ENCODE measurements at regions not wholly inside any gene's neighbourhood (a gene's known extent, or its start where the extent isn't known, plus 50 kb on each side); places are given as distances from the start of the nearest gene placed in this dataset.

GRCh38 chr2:59033661-59034060, 792.5 kb upstream of the FANCL start:
- Histone ChIP-seq H3K9me3 (ENCODE audit: control insufficient read depth in 2 of 2, insufficient read depth in 1 of 2, low read depth in 1 of 2, low read length in 1 of 2) (no peaks in the 10 kb centered on the region), H3K4me1 (ENCODE audit: control insufficient read depth in 2 of 2, insufficient read depth in 2 of 2, low read length in 1 of 2) (no peaks in the 10 kb centered on the region), H3K27ac (ENCODE audit: low read depth in 2 of 2, low read length in 1 of 2) (no peak overlapping the region), H3K36me3 (ENCODE audit: control insufficient read depth in 2 of 2, insufficient read depth in 2 of 2, low read length in 1 of 2) (no peaks in the 10 kb centered on the region), H3K4me3 (ENCODE audit: low read depth in 1 of 2, low read length in 2 of 2) (no peak overlapping the region), H3K27me3 (ENCODE audit: control insufficient read depth in 1 of 2, insufficient read depth in 2 of 2, low read length in 2 of 2) (no peaks in the 10 kb centered on the region)
- WGBS, 2 donors, result 65 to 70% methylated on average over 1 of the region's 1 CpG

GRCh38 chr2:59032499-59032898, 791.4 kb upstream of the FANCL start:
- no peaks in the 10 kb centered on the region for H3K36me3 ChIP-seq (ENCODE audit: control insufficient read depth in 2 of 2, insufficient read depth in 2 of 2, low read length in 1 of 2)

GRCh38 chr2:59029058-59029457, 787.9 kb upstream of the FANCL start:
- Histone ChIP-seq H3K9me3 (ENCODE audit: control insufficient read depth in 2 of 2, insufficient read depth in 1 of 2, low read depth in 1 of 2, low read length in 1 of 2) (no peaks in the 10 kb centered on the region), H3K36me3 (ENCODE audit: control insufficient read depth in 2 of 2, insufficient read depth in 2 of 2, low read length in 1 of 2) (no peaks in the 10 kb centered on the region), H3K4me1 (ENCODE audit: control insufficient read depth in 2 of 2, insufficient read depth in 2 of 2, low read length in 1 of 2) (no peaks in the 10 kb centered on the region), H3K4me3 (ENCODE audit: low read depth in 1 of 2, low read length in 2 of 2) (no peak overlapping the region), H3K27ac (ENCODE audit: low read depth in 2 of 2, low read length in 1 of 2) (no peak overlapping the region), H3K27me3 (ENCODE audit: control insufficient read depth in 1 of 2, insufficient read depth in 2 of 2, low read length in 2 of 2) (no peaks in the 10 kb centered on the region)
- 43 to 63% methylated on average over 6 of the region's 6 CpGs for WGBS, 2 donors

More at GRCh38 chr2:59032499-59032898, 791.4 kb upstream of the FANCL start:
- 58 to 69% methylated on average over 3 of the region's 3 CpGs for WGBS, 2 donors
- Histone ChIP-seq H3K27ac (ENCODE audit: low read depth in 2 of 2, low read length in 1 of 2) (no peak overlapping the region), H3K27me3 (ENCODE audit: control insufficient read depth in 1 of 2, insufficient read depth in 2 of 2, low read length in 2 of 2) (no peaks in the 10 kb centered on the region), H3K4me1 (ENCODE audit: control insufficient read depth in 2 of 2, insufficient read depth in 2 of 2, low read length in 1 of 2) (no peaks in the 10 kb centered on the region), H3K9me3 (ENCODE audit: control insufficient read depth in 2 of 2, insufficient read depth in 1 of 2, low read depth in 1 of 2, low read length in 1 of 2) (no peaks in the 10 kb centered on the region), H3K4me3 (ENCODE audit: low read depth in 1 of 2, low read length in 2 of 2) (no peak overlapping the region)

GRCh38 chr2:59027320-59027719, 786.2 kb upstream of the FANCL start:
- WGBS, 2 donors, result 90 to 91% methylated on average over 4 of the region's 4 CpGs
- no peaks in the 10 kb centered on the region for H3K27me3 ChIP-seq (ENCODE audit: control insufficient read depth in 1 of 2, insufficient read depth in 2 of 2, low read length in 2 of 2)
- no peaks in the 10 kb centered on the region for H3K36me3 ChIP-seq (ENCODE audit: control insufficient read depth in 2 of 2, insufficient read depth in 2 of 2, low read length in 1 of 2)
- H3K4me3 ChIP-seq (ENCODE audit: low read depth in 1 of 2, low read length in 2 of 2), result no peak overlapping the region
- no peaks in the 10 kb centered on the region for H3K9me3 ChIP-seq (ENCODE audit: control insufficient read depth in 2 of 2, insufficient read depth in 1 of 2, low read depth in 1 of 2, low read length in 1 of 2)
- H3K4me1 ChIP-seq (ENCODE audit: control insufficient read depth in 2 of 2, insufficient read depth in 2 of 2, low read length in 1 of 2), result no peaks in the 10 kb centered on the region
- H3K27ac ChIP-seq (ENCODE audit: low read depth in 2 of 2, low read length in 1 of 2), result no peak overlapping the region

GRCh38 chr2:59025157-59025757, 784.1 kb upstream of the FANCL start:
- no peaks in the 10 kb centered on the region for H3K4me1 ChIP-seq (ENCODE audit: control insufficient read depth in 2 of 2, insufficient read depth in 2 of 2, low read length in 1 of 2)
- no peaks in the 10 kb centered on the region for H3K9me3 ChIP-seq (ENCODE audit: control insufficient read depth in 2 of 2, insufficient read depth in 1 of 2, low read depth in 1 of 2, low read length in 1 of 2)
- H3K36me3 ChIP-seq (ENCODE audit: control insufficient read depth in 2 of 2, insufficient read depth in 2 of 2, low read length in 1 of 2), result no peaks in the 10 kb centered on the region
- no peak overlapping the region for H3K4me3 ChIP-seq (ENCODE audit: low read depth in 1 of 2, low read length in 2 of 2)
- WGBS, 2 donors, result 74 to 75% methylated on average over 5 of the region's 5 CpGs
- no peak overlapping the region for H3K27ac ChIP-seq (ENCODE audit: low read depth in 2 of 2, low read length in 1 of 2)
- no peaks in the 10 kb centered on the region for H3K27me3 ChIP-seq (ENCODE audit: control insufficient read depth in 1 of 2, insufficient read depth in 2 of 2, low read length in 2 of 2)

- Histone ChIP-seq H3K27me3 (ENCODE audit: control insufficient read depth in 1 of 2, insufficient read depth in 2 of 2, low read length in 2 of 2) (no peaks in the 10 kb centered on the region), H3K9me3 (ENCODE audit: control insufficient read depth in 2 of 2, insufficient read depth in 1 of 2, low read depth in 1 of 2, low read length in 1 of 2) (no peaks in the 10 kb centered on the region), H3K27ac (ENCODE audit: low read depth in 2 of 2, low read length in 1 of 2) (no peak overlapping the region), H3K4me1 (ENCODE audit: control insufficient read depth in 2 of 2, insufficient read depth in 2 of 2, low read length in 1 of 2) (no peaks in the 10 kb centered on the region), H3K36me3 (ENCODE audit: control insufficient read depth in 2 of 2, insufficient read depth in 2 of 2, low read length in 1 of 2) (no peaks in the 10 kb centered on the region), H3K4me3 (ENCODE audit: low read depth in 1 of 2, low read length in 2 of 2) (no peak overlapping the region)
- WGBS, 2 donors, result 79 to 87% methylated on average over 1 of the region's 1 CpG
Observed at GRCh38 chr2:59021786-59022185, 780.7 kb upstream of the FANCL start.

GRCh38 chr2:59019566-59020159, 778.5 kb upstream of the FANCL start:
- no peaks in the 10 kb centered on the region for H3K9me3 ChIP-seq (ENCODE audit: control insufficient read depth in 2 of 2, insufficient read depth in 1 of 2, low read depth in 1 of 2, low read length in 1 of 2)
- no peak overlapping the region for H3K27ac ChIP-seq (ENCODE audit: low read depth in 2 of 2, low read length in 1 of 2)
- no peak overlapping the region for H3K4me3 ChIP-seq (ENCODE audit: low read depth in 1 of 2, low read length in 2 of 2)
- H3K27me3 ChIP-seq (ENCODE audit: control insufficient read depth in 1 of 2, insufficient read depth in 2 of 2, low read length in 2 of 2), result no peaks in the 10 kb centered on the region
- whole genome bisulfite sequencing, 2 donors, result 83 to 87% methylated on average over 7 of the region's 7 CpGs
- no peaks in the 10 kb centered on the region for H3K4me1 ChIP-seq (ENCODE audit: control insufficient read depth in 2 of 2, insufficient read depth in 2 of 2, low read length in 1 of 2)
- H3K36me3 ChIP-seq (ENCODE audit: control insufficient read depth in 2 of 2, insufficient read depth in 2 of 2, low read length in 1 of 2), result no peaks in the 10 kb centered on the region

GRCh38 chr2:59018737-59019136, 777.6 kb upstream of the FANCL start:
- H3K9me3 ChIP-seq (ENCODE audit: control insufficient read depth in 2 of 2, insufficient read depth in 1 of 2, low read depth in 1 of 2, low read length in 1 of 2), result no peaks in the 10 kb centered on the region
- no peaks in the 10 kb centered on the region for H3K36me3 ChIP-seq (ENCODE audit: control insufficient read depth in 2 of 2, insufficient read depth in 2 of 2, low read length in 1 of 2)
- no peak overlapping the region for H3K4me3 ChIP-seq (ENCODE audit: low read depth in 1 of 2, low read length in 2 of 2)
- 90 to 92% methylated on average over 3 of the region's 3 CpGs for WGBS, 2 donors
- no peak overlapping the region for H3K27ac ChIP-seq (ENCODE audit: low read depth in 2 of 2, low read length in 1 of 2)
- H3K27me3 ChIP-seq (ENCODE audit: control insufficient read depth in 1 of 2, insufficient read depth in 2 of 2, low read length in 2 of 2), result no peaks in the 10 kb centered on the region
- H3K4me1 ChIP-seq (ENCODE audit: control insufficient read depth in 2 of 2, insufficient read depth in 2 of 2, low read length in 1 of 2), result no peaks in the 10 kb centered on the region

- peaks cover 0 to 2% of the 10 kb centered on the region in 2 donors for H3K9me3 ChIP-seq (ENCODE audit: control insufficient read depth in 2 of 2, insufficient read depth in 1 of 2, low read depth in 1 of 2, low read length in 1 of 2)
- H3K4me3 ChIP-seq (ENCODE audit: low read depth in 1 of 2, low read length in 2 of 2), result no peak overlapping the region
- H3K27me3 ChIP-seq (ENCODE audit: control insufficient read depth in 1 of 2, insufficient read depth in 2 of 2, low read length in 2 of 2), result no peaks in the 10 kb centered on the region
- no peaks in the 10 kb centered on the region for H3K4me1 ChIP-seq (ENCODE audit: control insufficient read depth in 2 of 2, insufficient read depth in 2 of 2, low read length in 1 of 2)
- H3K36me3 ChIP-seq (ENCODE audit: control insufficient read depth in 2 of 2, insufficient read depth in 2 of 2, low read length in 1 of 2), result no peaks in the 10 kb centered on the region
- WGBS, 2 donors, result 73 to 89% methylated on average over 6 of the region's 6 CpGs
- H3K27ac ChIP-seq (ENCODE audit: low read depth in 2 of 2, low read length in 1 of 2), result no peak overlapping the region
Observed at GRCh38 chr2:59015027-59015426, 773.9 kb upstream of the FANCL start.

- H3K9me3 ChIP-seq (ENCODE audit: control insufficient read depth in 2 of 2, insufficient read depth in 1 of 2, low read depth in 1 of 2, low read length in 1 of 2), result peaks cover 0 to 2% of the 10 kb centered on the region in 2 donors
- no peak overlapping the region for H3K27ac ChIP-seq (ENCODE audit: low read depth in 2 of 2, low read length in 1 of 2)
- no peak overlapping the region for H3K4me3 ChIP-seq (ENCODE audit: low read depth in 1 of 2, low read length in 2 of 2)
- H3K27me3 ChIP-seq (ENCODE audit: control insufficient read depth in 1 of 2, insufficient read depth in 2 of 2, low read length in 2 of 2), result no peaks in the 10 kb centered on the region
- H3K36me3 ChIP-seq (ENCODE audit: control insufficient read depth in 2 of 2, insufficient read depth in 2 of 2, low read length in 1 of 2), result no peaks in the 10 kb centered on the region
- no peaks in the 10 kb centered on the region for H3K4me1 ChIP-seq (ENCODE audit: control insufficient read depth in 2 of 2, insufficient read depth in 2 of 2, low read length in 1 of 2)
- WGBS, 2 donors, result 97 to 100% methylated on average over 1 of the region's 1 CpG
Observed at GRCh38 chr2:59012971-59013370, 771.8 kb upstream of the FANCL start.
